HUDEP-2 (cell line): ENCODE measurements at regions not wholly inside any gene's neighbourhood (a gene's known extent, or its start where the extent isn't known, plus 50 kb on each side); places are given as distances from the start of the nearest gene placed in this dataset.
A peak's percentile ranks its signal among the peaks of the same experiment; 100 is the strongest.

Experiments used
- DNase-seq, 76 experiments: peaks; one replicate each; lab custom pipeline; 2025; ENCODE audit not compliant: unreplicated experiment in 76 of 76; lab: John Stamatoyannopoulos, UW

DNA sequence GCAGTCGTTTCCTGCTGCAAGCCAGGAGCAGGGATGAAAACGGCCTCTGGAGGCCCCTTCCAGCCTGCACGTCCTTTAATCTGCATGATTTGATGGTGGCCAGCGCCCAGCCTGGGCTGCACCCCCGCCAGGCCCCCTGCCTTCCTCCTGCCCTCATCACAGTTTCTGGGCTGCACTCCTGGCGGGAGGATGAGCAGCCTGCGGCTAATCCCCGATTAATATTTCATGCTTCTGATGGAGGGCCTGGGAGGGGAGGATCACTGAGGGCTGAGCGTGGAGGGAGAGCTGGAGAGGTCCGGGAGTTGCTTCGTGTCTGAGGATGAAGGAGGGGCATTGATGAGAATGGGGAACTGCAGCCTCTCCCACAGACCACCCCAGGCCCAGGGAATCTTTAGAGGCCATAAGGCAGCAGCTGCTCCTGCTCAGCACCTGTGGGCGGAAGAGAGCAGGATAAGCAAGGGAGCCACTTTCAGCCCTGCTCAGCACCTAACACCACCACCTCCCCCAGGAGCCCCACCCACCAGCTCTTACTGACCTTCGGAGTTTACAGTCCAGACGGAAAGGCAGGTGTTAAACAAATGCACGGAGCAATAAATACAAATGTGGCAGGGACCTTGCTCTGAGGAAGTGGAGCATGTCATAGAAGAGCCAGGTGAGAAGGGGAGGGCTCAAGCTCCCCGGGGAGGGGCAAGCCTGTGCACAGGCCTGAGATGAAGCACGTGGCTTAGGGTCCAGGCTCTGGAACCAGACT is 135.0 kb upstream of the NECTIN1 start:
- DNase-seq, result no peak

DNA sequence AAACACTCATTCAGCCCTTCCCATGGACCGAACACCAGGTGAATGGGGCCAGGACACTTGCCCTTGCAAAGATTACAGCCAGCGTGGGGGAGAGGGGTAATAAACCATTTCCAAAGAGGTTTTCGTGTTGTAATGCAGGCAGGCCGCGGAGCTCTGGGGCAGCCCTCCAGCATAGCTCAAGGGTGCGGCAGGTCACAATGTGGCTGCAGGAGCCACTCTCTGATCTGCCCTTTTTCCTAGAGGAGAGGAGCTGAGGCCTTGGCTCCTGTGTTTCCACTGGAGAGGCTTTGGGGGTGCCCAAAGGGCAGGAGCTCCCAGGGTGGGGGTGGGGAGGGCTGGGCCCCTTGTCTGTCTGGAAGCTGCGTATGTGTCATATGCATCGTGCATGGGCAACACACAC is 134.2 kb upstream of the NECTIN1 start:
- DNase-seq, result no peak

DNA sequence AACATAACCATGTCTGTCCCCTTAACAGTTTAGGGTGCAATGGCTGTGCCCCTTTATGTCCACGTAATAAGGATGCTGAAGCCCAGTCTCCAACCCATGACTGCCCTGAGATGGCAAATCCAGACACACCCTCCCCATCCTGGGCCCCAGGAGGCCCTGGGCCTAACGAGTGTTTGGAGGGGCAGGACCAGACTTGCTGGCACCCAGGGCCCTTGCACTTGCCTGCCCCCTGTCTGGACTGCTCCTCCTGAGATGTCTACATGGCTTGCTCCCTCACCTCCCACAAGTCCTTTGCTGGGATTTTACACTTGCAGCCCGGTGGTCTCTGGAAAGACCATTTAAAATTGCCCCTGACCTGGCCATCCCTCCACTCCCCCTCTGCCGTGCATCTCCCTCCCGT is 132.2 kb upstream of the NECTIN1 start:
- DNase-seq, result peak in 1 of 76 experiments; percentile 0

DNA sequence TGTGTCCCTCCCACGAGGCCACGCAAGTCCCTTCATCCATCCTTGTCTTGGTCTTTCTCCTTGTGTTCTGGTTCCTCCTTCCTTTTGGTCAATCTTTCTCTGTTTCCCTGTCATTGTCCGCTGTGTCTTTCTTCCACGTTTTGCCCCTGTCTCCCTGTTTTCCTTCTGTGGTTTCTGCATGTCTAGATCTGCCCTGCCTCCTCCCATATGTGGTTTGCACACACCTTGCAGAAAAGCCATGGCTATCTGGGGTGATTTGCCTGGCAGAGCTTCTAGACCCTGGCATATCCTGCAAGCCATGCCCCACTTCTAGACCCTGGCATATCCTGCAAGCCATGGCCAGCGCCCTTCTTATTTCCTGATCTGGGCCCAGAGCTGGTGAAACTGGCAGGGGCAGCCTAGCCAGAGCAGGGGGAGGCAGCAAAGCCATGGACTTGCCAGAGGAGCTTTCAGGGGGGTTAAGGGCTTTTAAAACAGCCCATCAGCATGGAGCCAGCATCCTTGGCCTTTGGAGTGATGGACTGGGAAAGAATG is 131.6 kb upstream of the NECTIN1 start:
- no peak for DNase-seq

DNA sequence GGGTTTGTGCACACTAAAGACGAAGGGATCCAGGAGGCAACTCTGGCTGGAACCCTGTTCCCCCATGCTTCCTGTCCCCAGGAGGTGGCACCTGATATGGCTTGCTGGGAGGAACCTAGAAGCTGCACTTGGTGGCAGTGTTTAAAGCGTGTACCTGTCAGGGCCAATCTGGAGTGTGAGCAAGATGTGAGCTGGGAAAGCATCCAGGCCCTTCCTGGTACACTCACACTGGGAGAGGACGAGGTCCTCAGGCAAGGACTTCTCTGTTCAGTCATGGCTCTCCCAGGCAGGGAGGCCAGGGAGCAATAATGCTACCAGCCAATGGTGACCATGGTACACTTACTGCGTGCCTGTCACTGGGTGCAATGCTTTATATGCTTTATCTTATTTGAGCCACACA is 130.7 kb upstream of the NECTIN1 start:
- no peak for DNase-seq

DNA sequence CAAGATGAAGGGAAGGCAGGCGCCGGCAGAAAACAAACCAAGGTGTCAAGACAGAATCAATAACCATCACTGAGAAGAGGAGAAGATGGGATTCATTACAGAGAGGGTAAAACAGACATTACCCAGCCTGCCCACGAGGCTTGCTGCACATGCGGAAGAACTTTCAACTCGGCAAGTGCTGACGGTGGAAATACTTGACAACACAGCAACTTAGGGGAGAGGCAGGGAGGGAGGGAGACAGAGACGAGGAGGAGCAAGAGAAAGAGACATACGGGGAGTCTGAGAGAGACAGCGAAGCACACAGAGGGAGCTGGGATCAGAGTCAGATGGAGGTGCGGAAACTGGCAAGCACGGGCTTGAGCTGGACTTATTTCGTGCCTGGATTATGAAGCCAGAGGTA is 129.3 kb upstream of the NECTIN1 start:
- no peak for DNase-seq

DNA sequence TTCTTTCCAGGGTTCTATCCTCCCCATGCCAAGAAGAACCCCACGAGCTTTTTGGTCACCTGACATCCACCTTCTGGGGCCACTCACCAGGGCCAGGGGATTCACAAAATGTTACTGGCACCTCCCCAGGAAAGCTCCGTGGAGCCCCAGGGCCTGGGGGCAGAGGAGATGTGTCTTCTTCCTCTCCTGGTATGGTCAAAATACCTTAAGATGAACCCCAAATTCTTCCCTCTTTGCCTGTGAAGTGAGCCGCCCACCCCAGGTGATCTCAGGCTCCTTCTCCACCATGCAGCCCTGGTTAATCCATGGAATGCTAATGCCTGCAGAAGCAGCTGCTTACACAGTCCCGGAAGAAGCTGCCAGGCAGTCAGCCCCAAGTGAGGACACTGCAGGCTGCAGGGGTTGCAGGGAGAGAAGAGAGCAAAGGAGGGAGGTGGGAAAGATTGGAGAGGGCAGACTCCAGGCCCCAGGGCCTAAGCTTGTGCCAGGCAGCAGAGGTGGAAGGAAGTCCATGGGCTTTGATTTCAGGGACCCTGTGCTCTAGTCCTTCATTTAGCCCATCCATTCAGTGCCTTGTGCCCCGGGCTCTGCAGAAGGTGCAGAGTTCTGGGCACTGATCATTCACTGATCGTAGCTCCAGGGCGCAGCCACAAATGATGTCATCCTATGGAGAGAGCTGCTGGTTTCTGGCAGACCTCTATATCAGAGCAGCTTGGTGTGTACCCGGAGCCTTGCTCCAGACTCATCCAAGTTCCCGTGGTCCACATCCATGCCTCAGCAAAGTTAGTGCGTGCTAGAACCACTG is 127.9 kb upstream of the NECTIN1 start:
- no peak for DNase-seq

DNA sequence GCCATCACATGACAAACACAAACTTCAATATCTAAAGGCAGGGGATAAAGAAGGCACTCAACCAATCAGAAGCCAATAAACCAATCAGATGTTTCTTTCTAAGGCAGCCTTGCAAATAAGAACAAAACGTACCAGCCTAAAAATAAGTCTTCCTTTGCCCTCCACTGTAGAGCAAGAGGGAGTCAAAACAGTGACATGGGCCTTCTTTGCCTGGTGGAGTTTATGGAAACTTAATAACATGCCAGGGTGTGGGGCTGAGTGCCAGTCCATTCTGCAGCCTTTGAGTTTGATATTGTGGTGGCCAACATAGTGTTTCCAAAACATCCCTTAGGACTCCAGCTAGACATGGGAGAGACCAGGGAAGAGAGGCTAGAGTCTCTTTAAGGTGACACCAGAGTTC is 126.1 kb upstream of the NECTIN1 start:
- DNase-seq, result no peak

DNA sequence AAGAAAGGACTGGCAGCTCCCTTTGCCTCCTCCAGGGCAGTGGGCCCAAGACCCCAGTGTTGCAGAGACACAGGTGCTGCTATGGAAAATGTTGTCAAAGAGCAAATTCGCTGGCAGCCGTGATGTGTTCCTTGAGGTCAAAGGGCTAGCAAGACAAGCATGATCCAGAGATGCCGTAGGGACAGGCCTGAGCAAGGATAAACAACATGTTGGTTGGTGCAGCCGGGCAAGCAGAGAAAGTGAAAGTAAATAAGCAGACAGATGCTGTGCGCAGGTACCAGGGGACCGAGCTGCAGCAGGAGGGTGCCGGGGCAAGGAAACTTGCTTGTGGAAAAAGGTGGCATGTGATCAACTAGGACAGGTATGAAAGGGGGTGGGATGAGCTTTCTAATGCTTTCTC is 125.5 kb upstream of the NECTIN1 start:
- DNase-seq, result no peak

DNA sequence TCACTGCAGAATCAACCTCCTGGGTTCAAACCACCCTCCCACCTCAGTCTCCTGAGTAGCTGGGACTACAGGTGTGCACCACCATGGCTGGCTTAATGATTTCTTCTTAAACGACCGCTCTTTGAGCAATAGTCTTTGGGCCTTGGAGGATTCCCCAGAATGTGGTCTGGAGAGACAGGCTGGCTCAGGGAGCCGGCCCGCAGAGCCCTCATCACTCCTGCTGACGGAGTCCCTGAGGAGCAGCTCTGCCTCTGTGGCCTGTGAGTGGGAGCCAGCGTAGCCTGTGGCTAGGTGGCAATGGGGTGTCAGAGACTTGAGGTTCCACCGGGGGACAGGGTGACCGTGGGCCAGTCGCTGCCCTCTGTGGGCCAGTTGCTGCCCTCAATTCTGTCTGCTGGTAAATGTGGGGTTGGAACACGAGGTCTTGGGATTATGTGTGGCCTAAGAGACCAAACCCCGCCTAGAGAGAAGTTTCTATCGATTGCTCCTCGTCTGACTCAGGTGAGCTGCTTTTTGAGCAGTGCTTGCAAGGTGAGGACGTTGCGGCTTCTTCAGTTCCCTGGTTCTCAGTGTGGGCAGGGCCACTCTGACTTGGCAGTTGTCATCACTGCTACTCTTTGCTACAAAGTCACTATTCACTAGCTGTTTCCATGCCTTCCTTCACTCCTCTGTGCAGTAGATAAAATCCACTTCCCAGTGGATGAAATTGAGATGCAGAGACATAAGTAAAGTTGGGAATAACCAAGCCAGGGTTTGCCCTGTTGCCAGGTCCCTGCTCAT is 124.8 kb upstream of the NECTIN1 start:
- DNase-seq, result no peak

DNA sequence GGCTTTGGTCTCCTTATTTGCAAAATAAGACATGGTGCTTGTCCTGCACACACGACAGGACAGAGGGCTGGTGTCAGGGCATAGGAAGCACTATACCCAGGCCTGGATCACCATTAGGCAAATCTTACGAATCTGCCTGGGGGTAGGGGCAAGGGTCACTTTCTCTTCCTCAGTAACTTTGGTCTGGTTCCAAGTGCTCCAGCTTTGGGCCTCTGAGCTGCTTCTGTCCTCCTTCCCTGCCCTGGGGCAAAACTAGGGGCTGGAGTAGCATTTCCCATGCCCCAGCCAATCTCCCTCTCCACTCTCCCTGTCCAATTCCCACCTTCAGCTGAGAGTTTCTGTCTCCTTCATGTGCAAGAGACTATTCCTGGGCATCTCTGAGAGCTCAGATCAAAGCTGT is 123.7 kb upstream of the NECTIN1 start:
- no peak for DNase-seq

DNA sequence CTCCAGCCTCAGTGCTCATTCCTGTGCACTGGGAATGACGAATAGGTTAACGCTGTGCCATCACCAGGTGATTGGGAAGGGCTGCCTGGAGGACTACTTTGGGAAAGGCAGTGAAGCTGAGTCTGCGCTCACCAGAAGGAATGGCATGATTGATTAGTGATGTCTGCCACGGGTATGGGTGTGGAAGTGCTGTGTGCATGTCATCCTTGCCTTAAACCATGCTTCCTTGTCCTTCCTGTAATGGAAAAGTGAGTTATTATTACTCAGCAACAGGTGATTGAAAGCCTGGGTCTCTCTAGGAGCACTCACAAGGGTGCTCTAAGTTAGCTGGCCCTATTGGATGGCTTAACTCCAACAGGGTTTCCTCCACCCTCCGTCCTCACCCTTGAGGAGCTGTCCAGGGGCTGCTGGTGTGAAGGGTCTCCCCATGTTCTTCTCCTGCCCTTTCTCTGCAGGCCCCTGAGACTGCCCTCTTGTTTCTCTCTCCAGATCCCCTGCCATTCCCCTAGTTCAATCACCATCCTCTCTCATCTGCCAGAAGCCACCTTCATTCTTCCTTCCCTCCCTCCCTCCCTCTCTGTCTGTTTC is 121.9 kb upstream of the NECTIN1 start:
- no peak for DNase-seq

DNA sequence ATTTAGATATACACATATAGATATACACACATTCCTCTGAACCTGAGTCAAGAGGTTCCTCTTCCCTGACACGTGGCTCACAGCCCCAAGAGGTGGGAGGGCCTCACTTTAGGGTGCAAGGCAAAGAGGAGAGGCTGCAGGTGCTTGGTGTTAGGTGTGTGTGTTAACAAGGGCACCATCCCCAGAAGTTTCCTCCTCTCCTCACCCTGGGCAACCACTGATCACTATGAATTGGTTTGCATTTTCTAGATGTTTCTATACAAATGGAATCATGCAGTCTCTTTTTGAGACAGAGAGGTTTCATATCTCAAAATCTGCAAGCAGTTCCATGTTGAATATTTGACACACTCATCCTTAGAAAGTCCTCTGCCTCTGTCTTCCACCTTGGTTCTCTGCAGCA is 120.9 kb upstream of the NECTIN1 start:
- no peak for DNase-seq

DNA sequence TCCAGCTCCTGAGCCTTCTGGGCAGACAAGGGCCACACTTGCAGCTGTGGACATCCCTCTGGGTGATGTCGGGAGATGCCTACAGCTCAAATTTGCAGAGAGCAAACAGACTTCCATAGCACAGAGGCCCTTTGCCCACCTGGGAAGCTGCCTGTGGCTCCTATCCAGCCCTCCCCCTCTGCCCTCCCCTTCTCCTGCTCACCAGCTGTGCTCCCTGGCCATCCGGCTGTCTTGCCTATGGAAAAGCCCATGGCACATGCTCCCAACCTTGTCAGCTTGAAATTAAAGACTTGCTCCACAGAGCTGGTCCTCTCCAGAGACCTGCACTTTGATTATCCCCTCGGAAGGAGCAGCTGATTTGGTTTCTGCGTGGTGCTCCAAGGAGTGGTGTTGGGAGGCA is 118.9 kb upstream of the NECTIN1 start:
- DNase-seq, result no peak

DNA sequence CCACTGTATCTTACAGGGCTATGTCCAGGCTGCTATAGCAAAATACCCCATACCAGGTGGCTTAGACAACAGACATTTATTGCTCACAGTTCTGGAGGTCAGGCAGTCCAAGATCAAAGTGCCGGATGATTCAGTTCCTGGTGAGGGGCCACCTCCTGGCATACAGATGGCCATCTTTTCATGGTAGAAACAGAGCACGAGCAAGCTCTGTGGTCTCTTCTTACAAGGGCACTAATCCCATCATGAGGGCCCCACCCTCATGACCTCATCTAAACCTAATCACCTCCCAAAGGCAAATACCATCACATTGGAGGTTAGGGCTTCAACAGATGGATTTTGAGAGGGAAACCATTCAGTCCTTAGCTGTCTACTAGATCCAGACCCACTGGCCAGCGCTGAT is 117.4 kb upstream of the NECTIN1 start:
- DNase-seq, result no peak

DNA sequence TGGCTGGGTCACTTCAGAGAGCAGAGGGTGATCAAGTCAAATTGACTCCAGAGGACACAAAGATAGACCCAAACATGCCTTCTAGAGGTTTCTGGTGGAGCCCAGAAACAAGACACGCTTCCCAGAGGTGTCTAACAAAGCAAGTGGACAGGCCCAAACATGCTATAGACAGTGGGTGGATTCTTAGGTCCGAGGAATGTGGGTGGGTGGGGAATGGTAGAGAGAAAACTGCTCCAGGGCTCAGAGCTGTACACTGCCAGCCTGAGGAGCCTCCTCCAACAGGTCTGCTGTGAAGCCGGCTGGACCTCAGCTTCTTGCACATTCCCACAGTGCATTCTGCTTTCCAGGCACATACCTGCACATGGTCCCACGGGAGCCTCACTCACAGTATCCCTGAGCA is 116.8 kb upstream of the NECTIN1 start:
- no peak for DNase-seq

DNA sequence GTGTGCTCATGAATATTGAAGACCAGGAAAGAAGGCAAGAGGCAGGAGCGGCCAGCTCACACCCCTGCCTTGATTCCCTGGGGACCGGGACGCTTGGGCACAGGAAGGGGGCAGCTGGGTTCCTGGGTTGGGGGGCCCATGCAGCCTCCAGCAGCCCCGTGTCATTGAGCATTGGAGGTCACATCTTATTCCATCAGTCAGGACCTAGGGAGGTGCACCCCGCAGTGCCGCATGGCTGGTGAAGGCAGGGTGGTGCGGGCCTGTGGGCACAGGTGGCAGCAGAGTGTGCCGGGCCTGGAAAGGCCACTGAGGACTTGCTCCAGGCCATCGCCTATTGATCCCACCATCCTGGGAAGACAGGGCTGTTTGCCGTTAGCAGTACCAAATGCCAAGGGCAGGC is 116.3 kb upstream of the NECTIN1 start:
- no peak for DNase-seq

DNA sequence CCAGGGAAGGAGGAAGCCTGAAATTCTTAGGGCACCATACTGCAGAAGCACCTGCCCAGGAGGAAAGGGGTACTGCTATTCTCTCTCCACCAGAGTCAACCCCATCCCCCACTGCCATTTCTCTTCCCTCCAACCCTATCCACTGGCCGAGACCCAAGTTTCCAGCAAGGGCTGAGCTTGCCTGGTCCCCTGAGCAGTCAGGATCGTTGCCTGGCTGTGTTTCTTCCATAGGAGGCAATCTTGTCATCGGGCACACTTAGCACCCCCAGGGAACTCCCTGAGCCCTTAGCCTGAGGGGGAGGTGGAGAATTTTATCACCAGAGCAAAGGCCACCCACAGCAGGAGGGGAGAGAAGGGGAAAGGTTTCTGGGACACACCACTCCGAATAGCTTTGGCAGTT is 115.8 kb upstream of the NECTIN1 start:
- no peak for DNase-seq

DNA sequence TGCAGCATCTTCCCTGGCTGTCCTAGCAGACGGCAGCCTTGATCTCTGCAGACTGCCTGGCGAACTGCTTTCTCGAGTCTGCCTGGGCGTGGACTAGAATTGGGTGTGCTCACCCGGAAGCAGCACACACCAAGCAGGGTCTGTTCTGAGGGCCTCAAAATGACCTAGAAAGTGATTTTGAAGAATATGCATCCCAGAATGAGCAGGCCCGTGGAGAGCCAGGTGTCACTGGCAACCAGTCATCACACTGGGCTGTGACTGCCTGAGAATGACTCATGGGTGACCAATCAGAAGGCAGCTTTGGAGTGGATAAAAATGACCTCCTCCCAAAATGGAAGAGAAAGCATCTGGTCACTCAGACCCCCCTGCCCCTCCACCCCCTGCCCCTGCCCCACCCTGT is 114.9 kb upstream of the NECTIN1 start:
- DNase-seq, result no peak

DNA sequence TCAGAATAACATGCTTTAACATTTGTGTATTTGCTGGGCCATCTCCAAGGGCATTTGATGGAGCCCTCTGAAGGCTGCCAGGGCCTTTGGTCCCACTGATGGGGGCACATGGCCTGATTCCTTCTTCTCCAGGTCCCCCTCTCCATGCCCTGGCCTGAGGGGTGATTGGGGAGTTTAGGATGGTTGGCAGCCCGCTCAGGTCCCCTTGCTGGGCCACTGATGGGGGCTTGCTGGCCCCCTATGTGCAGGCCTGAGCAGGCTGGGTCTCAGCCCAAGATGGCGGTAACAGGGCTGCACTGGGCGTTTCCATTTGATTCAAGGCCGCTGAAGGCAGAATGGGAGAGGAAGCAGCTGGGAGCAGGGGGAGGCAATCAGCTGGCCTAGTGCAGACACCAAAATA is 113.7 kb upstream of the NECTIN1 start:
- no peak for DNase-seq
